Smooth muscle cell (in vitro differentiated cells): ENCODE measurements at regions not wholly inside any gene's neighbourhood (a gene's known extent, or its start where the extent isn't known, plus 50 kb on each side); places are given as distances from the start of the nearest gene placed in this dataset.
"Not testable (repeated sequence)": the region's sequence is repeated elsewhere in the genome, so short reads cannot be mapped to it uniquely, and the experiment has no call there.

Experiments used
- DNase-seq: peaks from one replicate; lab custom pipeline; 2025; ENCODE audit not compliant: unreplicated experiment; lab: John Stamatoyannopoulos, UW
- H2AFZ ChIP-seq: fragments of 200-600 bp; sonication (generic); 2 replicates; pipeline ENCODE4 v1.6.0; 2016; ENCODE audit warnings: antibody characterized with exemption, low read depth, mild to moderate bottlenecking
- H3F3A ChIP-seq: fragments of 200-600 bp; sonication (generic); 2 replicates; pipeline ENCODE4 v1.6.0; 2017; ENCODE audit warnings: antibody characterized with exemption, low read depth
- H3K27ac ChIP-seq: fragments of 200-600 bp; sonication (generic); 2 replicates; pipeline ENCODE4 v1.5.1; 2016; ENCODE audit warnings: low read depth, mild to moderate bottlenecking
- H3K27me3 ChIP-seq: fragments of 200-600 bp; sonication (generic); 2 replicates; pipeline ENCODE4 v1.6.1; 2016; ENCODE audit warnings: low read depth, mild to moderate bottlenecking
- H3K36me3 ChIP-seq: fragments of 200-600 bp; sonication (generic); 2 replicates; pipeline ENCODE4 v1.5.1; 2016; ENCODE audit warnings: low read depth
- H3K4me1 ChIP-seq: fragments of 200-600 bp; sonication (generic); 2 replicates; pipeline ENCODE4 v1.5.1; 2016; ENCODE audit warnings: low read depth
- H3K4me2 ChIP-seq: fragments of 200-600 bp; sonication (generic); 2 replicates; pipeline ENCODE4 v1.6.0; 2016; ENCODE audit warnings: mild to moderate bottlenecking
- H3K4me3 ChIP-seq: fragments of 200-600 bp; sonication (generic); 2 replicates; pipeline ENCODE4 v1.5.1; 2016; ENCODE audit warnings: mild to moderate bottlenecking
- H3K79me2 ChIP-seq: fragments of 200-600 bp; sonication (generic); 2 replicates; pipeline ENCODE4 v1.6.0; 2016; ENCODE audit warnings: low read depth, mild to moderate bottlenecking
- H3K9ac ChIP-seq: fragments of 200-600 bp; sonication (generic); 2 replicates; pipeline ENCODE4 v1.6.0; 2016; ENCODE audit warnings: low read depth
- H3K9me3 ChIP-seq: fragments of 200-600 bp; sonication (generic); replicated peaks from 2 replicates; pipeline ENCODE4 v1.5.1; 2016; ENCODE audit warnings: low read depth
- H4K20me1 ChIP-seq: fragments of 200-600 bp; sonication (generic); 2 replicates; pipeline ENCODE4 v1.6.0; 2016; ENCODE audit warnings: low read depth
- CTCF ChIP-seq: fragments of 200-600 bp; sonication (generic); IDR thresholded peaks from 2 replicates; pipeline ENCODE4 v1.5.1; 2017; ENCODE audit warnings: borderline replicate concordance, mild to moderate bottlenecking, antibody characterized with exemption; ENCODE audit not compliant: insufficient read depth, poor library complexity, severe bottlenecking
- WGBS: methylation state at CpG from one replicate; pipeline ENCODE4 v1.1.7; 2016; ENCODE audit warnings: low lambda C conversion rate; 5-methylcytosine and 5-hydroxymethylcytosine counted together

DNA sequence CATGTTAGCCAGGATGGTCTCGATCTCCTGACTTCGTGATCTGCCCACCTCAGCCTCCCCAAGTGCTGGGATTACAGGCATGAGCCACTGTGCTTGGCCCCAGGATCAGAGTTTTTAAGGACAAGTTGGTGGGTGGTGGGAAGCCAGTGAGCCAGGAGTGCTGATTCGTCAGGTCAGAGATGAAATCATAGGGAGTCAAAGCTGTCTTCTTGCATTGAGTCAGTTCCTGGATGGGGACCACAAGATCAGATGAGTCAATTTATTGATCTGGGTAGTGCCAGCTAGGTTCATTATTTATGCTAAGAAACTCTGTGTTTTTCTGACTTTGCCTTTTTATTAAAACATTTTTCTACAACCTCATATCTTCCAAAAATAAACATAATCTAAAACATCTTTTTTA is 423.8 kb downstream of the ARL4A start:
- WGBS, result 81% methylated on average over 3 of the region's 3 CpGs
- H3K4me1 ChIP-seq, result peaks cover 13% of the 10 kb centered on the region
- H2AFZ ChIP-seq, result no peak overlapping the region
- no peak for TF ChIP-seq CTCF
- H3K27me3 ChIP-seq, result no peaks in the 10 kb centered on the region
- H3K9ac ChIP-seq, result no peak overlapping the region
- no peaks in the 10 kb centered on the region for H3K9me3 ChIP-seq
- H3K4me2 ChIP-seq, result no peak overlapping the region
- no peaks in the 10 kb centered on the region for H3F3A ChIP-seq
- no peak overlapping the region for H3K27ac ChIP-seq
- no peaks in the 10 kb centered on the region for H4K20me1 ChIP-seq
- DNase-seq, result no peak
- no peaks in the 10 kb centered on the region for H3K79me2 ChIP-seq
- no peaks in the 10 kb centered on the region for H3K36me3 ChIP-seq
- no peak overlapping the region for H3K4me3 ChIP-seq

DNA sequence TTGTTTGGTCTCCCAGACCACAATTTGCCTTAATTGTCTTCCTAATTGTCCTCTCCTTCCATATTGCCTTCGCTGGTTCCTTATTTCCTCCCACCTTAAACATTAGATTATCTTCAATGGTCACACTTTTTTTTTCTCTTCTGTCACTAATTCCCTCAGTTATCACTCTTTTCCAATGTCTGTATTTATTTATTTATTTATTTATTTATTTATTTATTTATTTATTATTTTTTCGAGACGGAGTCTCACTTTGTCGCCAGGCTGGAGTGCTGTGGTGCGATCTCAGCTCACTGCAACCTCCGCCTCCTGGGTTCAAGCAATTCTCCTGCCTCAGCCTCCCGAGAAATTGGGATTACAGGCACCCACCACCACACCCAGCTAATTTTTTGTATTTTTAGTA is 426.8 kb downstream of the ARL4A start:
- peaks cover 13% of the 10 kb centered on the region for H3K4me1 ChIP-seq
- peak overlapping the region; percentile 73 for H3K4me2 ChIP-seq
- 97% methylated on average over 7 of the region's 7 CpGs for WGBS

GRCh38 chr7:13115157-13115772 is 427.8 kb downstream of the ARL4A start:
- no peaks in the 10 kb centered on the region for H3K9me3 ChIP-seq
- no peaks in the 10 kb centered on the region for H3F3A ChIP-seq
- no peak overlapping the region for H3K9ac ChIP-seq
- peak overlapping the region; percentile 73 for H3K4me2 ChIP-seq
- DNase-seq, result no peak
- H3K4me3 ChIP-seq, result peak overlapping the region; percentile 22
- H3K27ac ChIP-seq, result peak overlapping the region; percentile 69
- no peak for TF ChIP-seq CTCF
- H3K27me3 ChIP-seq, result no peaks in the 10 kb centered on the region
- H3K4me1 ChIP-seq, result peaks cover 13% of the 10 kb centered on the region
- H3K79me2 ChIP-seq, result no peaks in the 10 kb centered on the region
- WGBS, result 6% methylated on average over 5 of the region's 5 CpGs
- H4K20me1 ChIP-seq, result no peaks in the 10 kb centered on the region
- no peaks in the 10 kb centered on the region for H3K36me3 ChIP-seq
- H2AFZ ChIP-seq, result peak overlapping the region; percentile 78

More for the DNA sequence above, 426.8 kb downstream of the ARL4A start:
- H3K27ac ChIP-seq, H3K9me3 ChIP-seq, H2AFZ ChIP-seq, DNase-seq, H3K4me3 ChIP-seq, H3K36me3 ChIP-seq, H4K20me1 ChIP-seq, H3K79me2 ChIP-seq, H3K9ac ChIP-seq, H3F3A ChIP-seq, H3K27me3 ChIP-seq: not testable (repeated sequence)

- no peaks in the 10 kb centered on the region for H3K27me3 ChIP-seq
- no peak for TF ChIP-seq CTCF
- no peaks in the 10 kb centered on the region for H3F3A ChIP-seq
These were observed 428.4 kb downstream of the ARL4A start for GRCh38 chr7:13115855-13116254.

More at GRCh38 chr7:13115855-13116254, 428.4 kb downstream of the ARL4A start:
- peak overlapping the region; percentile 73 for H3K4me2 ChIP-seq
- peak overlapping the region; percentile 78 for H2AFZ ChIP-seq
- H3K9ac ChIP-seq, result no peak overlapping the region
- no peak overlapping the region for H3K4me3 ChIP-seq
- H3K79me2 ChIP-seq, result no peaks in the 10 kb centered on the region
- no peaks in the 10 kb centered on the region for H3K36me3 ChIP-seq
- peak overlapping the region; percentile 69 for H3K27ac ChIP-seq
- no peak for DNase-seq
- no peaks in the 10 kb centered on the region for H3K9me3 ChIP-seq
- no peaks in the 10 kb centered on the region for H4K20me1 ChIP-seq
- peaks cover 13% of the 10 kb centered on the region for H3K4me1 ChIP-seq
